ENCODE measurements at regions not wholly inside any gene's neighbourhood (a gene's known extent, or its start where the extent isn't known, plus 50 kb on each side); places are given as distances from the start of the nearest gene placed in this dataset.

DNA sequence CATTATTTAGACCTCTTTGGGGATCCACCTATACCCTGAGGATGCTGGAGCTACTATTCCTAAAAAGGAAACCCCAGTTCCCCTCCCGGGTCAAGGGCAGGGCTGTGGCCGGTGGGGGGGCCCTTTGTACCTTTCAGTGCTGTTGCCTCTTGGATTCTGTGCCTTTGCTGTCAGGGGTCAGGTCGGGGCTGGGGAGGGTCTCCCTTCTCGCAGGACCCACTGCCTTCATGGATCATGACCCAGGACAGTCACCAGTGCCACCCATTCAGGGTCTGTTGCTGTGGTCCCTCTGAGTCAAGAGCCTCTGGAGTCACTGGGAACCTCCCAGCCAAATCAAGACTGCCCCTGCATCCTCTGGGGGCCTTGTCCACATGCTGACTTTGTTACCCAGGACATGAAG, 78.1 kb upstream of the CCND1 start:
- TF ChIP-seq POLR2A (IDR thresholded peaks at IDR 0.05) (no peak), EP300 (IDR thresholded peaks at IDR 0.05) (no peak)
- TF ChIP-seq, protein P1, sequence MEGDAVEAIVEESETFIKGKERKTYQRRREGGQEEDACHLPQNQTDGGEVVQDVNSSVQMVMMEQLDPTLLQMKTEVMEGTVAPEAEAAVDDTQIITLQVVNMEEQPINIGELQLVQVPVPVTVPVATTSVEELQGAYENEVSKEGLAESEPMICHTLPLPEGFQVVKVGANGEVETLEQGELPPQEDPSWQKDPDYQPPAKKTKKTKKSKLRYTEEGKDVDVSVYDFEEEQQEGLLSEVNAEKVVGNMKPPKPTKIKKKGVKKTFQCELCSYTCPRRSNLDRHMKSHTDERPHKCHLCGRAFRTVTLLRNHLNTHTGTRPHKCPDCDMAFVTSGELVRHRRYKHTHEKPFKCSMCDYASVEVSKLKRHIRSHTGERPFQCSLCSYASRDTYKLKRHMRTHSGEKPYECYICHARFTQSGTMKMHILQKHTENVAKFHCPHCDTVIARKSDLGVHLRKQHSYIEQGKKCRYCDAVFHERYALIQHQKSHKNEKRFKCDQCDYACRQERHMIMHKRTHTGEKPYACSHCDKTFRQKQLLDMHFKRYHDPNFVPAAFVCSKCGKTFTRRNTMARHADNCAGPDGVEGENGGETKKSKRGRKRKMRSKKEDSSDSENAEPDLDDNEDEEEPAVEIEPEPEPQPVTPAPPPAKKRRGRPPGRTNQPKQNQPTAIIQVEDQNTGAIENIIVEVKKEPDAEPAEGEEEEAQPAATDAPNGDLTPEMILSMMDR (IDR thresholded peaks at IDR 0.05) = no peak
- no peaks in the 10 kb centered on the region for H3K9me3 ChIP-seq
- H3K4me1 ChIP-seq (ENCODE audit: insufficient read depth) = no peaks in the 10 kb centered on the region
- 60 to 88% (median 86%) methylated on average over 4 of the region's 4 CpGs for WGBS, 3 donors
- no peak overlapping the region for H3K4me3 ChIP-seq
- intact Hi-C loops (cut with DNase I) = no loop called here
- no peaks in the 10 kb centered on the region for H3K36me3 ChIP-seq
- no peak for DNase-seq
- no peaks in the 10 kb centered on the region for H3K27me3 ChIP-seq
- H3K27ac ChIP-seq = no peak overlapping the region

DNA sequence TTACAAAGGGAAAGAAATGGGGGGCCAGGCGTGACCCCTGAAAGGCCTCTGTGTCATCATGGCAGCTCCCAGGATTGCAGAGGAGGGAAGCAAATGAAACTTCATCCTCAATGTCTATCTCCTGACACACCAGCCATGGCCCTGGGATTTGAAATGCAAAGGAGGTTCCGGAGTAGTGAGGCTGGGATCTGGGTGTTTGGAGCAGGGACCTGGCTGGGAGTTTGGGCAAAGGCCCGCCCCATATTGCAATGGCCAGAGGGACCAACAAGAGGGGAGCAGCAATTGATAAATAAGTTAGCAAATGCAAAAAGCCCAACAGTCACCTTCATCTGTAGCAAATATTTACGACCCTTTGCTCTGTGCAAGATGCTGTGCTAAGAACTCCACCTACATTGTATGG, 77.7 kb upstream of the CCND1 start:
- Histone ChIP-seq H3K4me1 (ENCODE audit: insufficient read depth) (no peaks in the 10 kb centered on the region), H3K4me3 (no peak overlapping the region), H3K27ac (no peak overlapping the region), H3K36me3 (no peaks in the 10 kb centered on the region), H3K9me3 (no peaks in the 10 kb centered on the region), H3K27me3 (no peaks in the 10 kb centered on the region)
- TF ChIP-seq, protein P1 (IDR thresholded peaks at IDR 0.05) = no peak
- TF ChIP-seq POLR2A (IDR thresholded peaks at IDR 0.05) (no peak), EP300 (IDR thresholded peaks at IDR 0.05) (no peak)
- intact Hi-C loops (cut with DNase I) = no loop called here
- WGBS, 3 donors = 84 to 93% (median 86%) methylated on average over 4 of the region's 4 CpGs
- no peak for DNase-seq

DNA sequence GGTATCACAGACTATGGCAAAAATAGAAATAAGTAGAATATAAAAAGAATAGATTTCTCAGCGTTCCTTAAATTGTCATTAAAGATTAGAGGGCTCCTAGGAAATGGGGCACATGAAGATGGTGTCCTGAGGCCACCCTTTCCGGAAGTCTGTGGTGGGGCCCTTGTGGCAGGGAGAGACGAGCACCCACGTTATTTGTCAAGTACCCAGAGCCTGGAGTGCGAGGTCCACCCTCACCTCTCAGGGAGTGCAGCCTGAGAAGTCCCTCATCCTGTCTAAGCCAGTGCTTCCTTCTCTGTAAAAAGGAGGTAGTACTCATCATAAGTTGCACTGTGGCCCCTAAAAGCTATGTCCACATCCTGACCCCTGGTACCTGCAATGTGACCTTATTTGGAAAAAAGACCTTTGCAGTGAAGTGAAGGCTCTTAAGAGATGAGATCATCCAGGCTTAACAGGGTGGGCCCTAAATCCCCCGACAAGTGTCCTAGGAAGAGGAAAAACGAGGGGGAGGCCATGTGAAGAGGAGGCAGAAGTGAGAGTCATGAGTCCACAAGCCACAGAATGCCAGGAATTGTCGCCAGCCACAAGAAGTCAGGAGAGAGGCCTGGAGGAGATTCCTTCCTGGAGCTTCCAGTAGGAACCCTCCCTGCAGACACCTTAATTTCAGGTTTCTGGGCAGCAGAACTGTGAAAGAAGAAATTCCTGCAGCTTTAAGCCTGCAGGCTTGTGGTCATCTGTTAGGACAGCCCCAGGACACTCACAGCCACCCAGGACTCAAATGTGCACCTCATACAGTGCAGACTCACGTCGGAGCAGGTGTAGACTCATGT, 76.8 kb upstream of the CCND1 start:
- intact Hi-C loops (cut with DNase I) = no loop called here
- TF ChIP-seq POLR2A (IDR thresholded peaks at IDR 0.05) = no peak
- TF ChIP-seq EP300 (IDR thresholded peaks at IDR 0.05) = no peak
- TF ChIP-seq, protein P1 (IDR thresholded peaks at IDR 0.05) = no peak
- 73 to 81% (median 75%) methylated on average over 10 of the region's 10 CpGs for WGBS, 3 donors
- no peaks in the 10 kb centered on the region for H3K36me3 ChIP-seq
- no peak overlapping the region for H3K4me3 ChIP-seq
- H3K4me1 ChIP-seq (ENCODE audit: insufficient read depth) = no peaks in the 10 kb centered on the region
- no peaks in the 10 kb centered on the region for H3K27me3 ChIP-seq
- no peaks in the 10 kb centered on the region for H3K9me3 ChIP-seq
- no peak for DNase-seq
- no peak overlapping the region for H3K27ac ChIP-seq

DNA sequence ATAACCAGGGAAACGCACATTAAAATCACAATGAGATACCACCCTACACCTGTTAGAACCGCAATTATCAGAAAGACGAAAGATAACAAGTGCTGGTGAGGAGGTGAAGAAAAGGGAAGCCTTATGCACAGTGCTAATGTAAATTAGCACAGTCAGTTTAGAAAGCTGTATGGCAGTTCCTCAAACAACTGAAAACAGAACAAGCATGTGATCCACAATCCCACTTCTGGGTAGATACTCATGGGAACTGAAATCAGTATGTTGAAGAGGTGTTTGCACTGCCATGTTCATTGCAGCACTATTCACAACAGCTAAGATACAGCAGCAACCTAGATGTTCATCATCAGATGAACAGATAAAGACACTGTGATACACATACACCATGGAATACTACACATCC, 75.0 kb upstream of the CCND1 start:
- Histone ChIP-seq H3K4me1 (ENCODE audit: insufficient read depth) (no peaks in the 10 kb centered on the region), H3K27ac (no peak overlapping the region), H3K9me3 (no peaks in the 10 kb centered on the region), H3K4me3 (no peak overlapping the region), H3K27me3 (no peaks in the 10 kb centered on the region), H3K36me3 (no peaks in the 10 kb centered on the region)
- DNase-seq = no peak
- TF ChIP-seq, protein P1 (IDR thresholded peaks at IDR 0.05) = no peak
- TF ChIP-seq EP300 (IDR thresholded peaks at IDR 0.05) (no peak), POLR2A (IDR thresholded peaks at IDR 0.05) (no peak)
- intact Hi-C loops (cut with DNase I) = no loop called here
- 85 to 90% (median 89%) methylated on average over 3 of the region's 3 CpGs for WGBS, 3 donors
